OCI-LY1 (cell line): ENCODE measurements at regions not wholly inside any gene's neighbourhood (a gene's known extent, or its start where the extent isn't known, plus 50 kb on each side); places are given as distances from the start of the nearest gene placed in this dataset.
A peak's percentile ranks its signal among the peaks of the same experiment; 100 is the strongest.

Experiments
- EZH2 ChIP-seq: fragments of 200-600 bp; sonication (generic), shearing (Covaris generic); IDR thresholded peaks from 2 replicates; pipeline ENCODE4 v1.8.0; 2017; ENCODE audit warnings: borderline replicate concordance, mixed run types, mild to moderate bottlenecking, antibody characterized with exemption, low read length, moderate library complexity, mixed read lengths
- TF ChIP-seq, protein P1 (sequence below): fragments of 200-600 bp; sonication (generic), shearing (Covaris generic); IDR thresholded peaks from 2 replicates; pipeline ENCODE4 v1.5.1; 2017; ENCODE audit warnings: mild to moderate bottlenecking, antibody characterized with exemption, low read length, moderate library complexity, mixed read lengths

- TF ChIP-seq, protein P1, sequence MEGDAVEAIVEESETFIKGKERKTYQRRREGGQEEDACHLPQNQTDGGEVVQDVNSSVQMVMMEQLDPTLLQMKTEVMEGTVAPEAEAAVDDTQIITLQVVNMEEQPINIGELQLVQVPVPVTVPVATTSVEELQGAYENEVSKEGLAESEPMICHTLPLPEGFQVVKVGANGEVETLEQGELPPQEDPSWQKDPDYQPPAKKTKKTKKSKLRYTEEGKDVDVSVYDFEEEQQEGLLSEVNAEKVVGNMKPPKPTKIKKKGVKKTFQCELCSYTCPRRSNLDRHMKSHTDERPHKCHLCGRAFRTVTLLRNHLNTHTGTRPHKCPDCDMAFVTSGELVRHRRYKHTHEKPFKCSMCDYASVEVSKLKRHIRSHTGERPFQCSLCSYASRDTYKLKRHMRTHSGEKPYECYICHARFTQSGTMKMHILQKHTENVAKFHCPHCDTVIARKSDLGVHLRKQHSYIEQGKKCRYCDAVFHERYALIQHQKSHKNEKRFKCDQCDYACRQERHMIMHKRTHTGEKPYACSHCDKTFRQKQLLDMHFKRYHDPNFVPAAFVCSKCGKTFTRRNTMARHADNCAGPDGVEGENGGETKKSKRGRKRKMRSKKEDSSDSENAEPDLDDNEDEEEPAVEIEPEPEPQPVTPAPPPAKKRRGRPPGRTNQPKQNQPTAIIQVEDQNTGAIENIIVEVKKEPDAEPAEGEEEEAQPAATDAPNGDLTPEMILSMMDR: peak; percentile 71
- TF ChIP-seq EZH2: no peak
Measured at GRCh38 chr2:4354678-4355077, 651.3 kb downstream of the DCDC2C start.
